AG09309 (cell line): ENCODE measurements at regions not wholly inside any gene's neighbourhood (a gene's known extent, or its start where the extent isn't known, plus 50 kb on each side); places are given as distances from the start of the nearest gene placed in this dataset.
A peak's percentile ranks its signal among the peaks of the same experiment; 100 is the strongest.

Experiments used
- DNase-seq: peaks from one replicate; pipeline ENCODE4 v3.0.0-alpha.2; 2010; ENCODE audit warnings: low read depth
- H3K4me3 ChIP-seq: 2 replicates; pipeline ENCODE4 v1.5.1; 2011; ENCODE audit warnings: mild to moderate bottlenecking, low read depth, low read length, moderate library complexity; ENCODE audit not compliant: control insufficient read depth
- TF ChIP-seq, protein P1 (sequence below): IDR thresholded peaks from 2 replicates; pipeline ENCODE4 v1.5.1; 2011; ENCODE audit warnings: mild to moderate bottlenecking, low read depth, low read length, inconsistent platforms; ENCODE audit not compliant: insufficient read depth, control insufficient read depth; ENCODE audit errors: missing control alignments

DNA sequence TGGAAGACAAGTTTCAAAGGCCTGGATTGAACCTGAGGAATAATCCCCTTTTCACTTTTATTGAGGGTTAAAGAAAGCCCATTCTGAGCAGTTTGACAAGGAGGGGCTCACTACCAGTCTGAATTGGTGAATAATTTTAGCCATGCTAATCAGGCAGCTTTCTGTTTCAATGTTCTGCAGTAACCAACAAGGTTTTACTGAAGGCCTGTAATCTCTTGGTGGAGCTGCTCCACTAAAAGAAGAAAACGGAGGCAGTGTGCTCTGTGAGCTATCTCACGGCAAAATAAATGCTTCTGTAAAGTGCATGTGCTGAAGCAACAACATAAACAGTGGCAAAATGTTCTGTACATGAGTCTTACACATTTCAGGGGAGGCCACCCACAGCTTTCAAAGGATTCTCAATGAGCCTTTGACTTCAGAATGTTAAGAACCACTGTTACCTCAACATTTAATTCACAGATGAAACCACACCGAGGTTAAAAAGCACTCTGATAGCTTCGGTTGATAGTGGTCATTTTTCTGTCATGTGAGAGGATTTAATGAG is 111.2 kb downstream of the LRIG3 start:
- no peak for DNase-seq
- TF ChIP-seq, protein P1, sequence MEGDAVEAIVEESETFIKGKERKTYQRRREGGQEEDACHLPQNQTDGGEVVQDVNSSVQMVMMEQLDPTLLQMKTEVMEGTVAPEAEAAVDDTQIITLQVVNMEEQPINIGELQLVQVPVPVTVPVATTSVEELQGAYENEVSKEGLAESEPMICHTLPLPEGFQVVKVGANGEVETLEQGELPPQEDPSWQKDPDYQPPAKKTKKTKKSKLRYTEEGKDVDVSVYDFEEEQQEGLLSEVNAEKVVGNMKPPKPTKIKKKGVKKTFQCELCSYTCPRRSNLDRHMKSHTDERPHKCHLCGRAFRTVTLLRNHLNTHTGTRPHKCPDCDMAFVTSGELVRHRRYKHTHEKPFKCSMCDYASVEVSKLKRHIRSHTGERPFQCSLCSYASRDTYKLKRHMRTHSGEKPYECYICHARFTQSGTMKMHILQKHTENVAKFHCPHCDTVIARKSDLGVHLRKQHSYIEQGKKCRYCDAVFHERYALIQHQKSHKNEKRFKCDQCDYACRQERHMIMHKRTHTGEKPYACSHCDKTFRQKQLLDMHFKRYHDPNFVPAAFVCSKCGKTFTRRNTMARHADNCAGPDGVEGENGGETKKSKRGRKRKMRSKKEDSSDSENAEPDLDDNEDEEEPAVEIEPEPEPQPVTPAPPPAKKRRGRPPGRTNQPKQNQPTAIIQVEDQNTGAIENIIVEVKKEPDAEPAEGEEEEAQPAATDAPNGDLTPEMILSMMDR, result no peak
- H3K4me3 ChIP-seq, result no peak overlapping the region

DNA sequence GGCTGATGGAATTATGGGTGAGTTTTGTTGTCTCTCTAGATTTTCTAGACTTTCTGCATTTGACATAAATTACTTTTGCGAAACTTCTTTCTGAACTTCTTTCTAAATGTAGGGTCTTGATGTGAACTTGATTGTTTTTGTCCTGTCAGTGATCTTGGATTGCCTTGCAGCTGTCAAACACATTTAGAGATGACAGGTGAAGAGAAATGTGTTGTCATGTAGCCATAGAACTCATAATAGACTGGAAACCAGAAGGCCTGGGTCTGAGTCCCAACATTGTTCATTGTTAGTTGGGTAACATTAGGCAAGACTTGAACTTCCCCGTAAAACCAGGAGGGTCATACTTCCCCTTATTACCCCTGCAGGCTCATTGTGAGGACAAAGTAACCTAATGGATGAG is 109.0 kb downstream of the LRIG3 start:
- H3K4me3 ChIP-seq, result no peak overlapping the region
- DNase-seq, result no peak
- TF ChIP-seq, protein P1, result no peak

DNA sequence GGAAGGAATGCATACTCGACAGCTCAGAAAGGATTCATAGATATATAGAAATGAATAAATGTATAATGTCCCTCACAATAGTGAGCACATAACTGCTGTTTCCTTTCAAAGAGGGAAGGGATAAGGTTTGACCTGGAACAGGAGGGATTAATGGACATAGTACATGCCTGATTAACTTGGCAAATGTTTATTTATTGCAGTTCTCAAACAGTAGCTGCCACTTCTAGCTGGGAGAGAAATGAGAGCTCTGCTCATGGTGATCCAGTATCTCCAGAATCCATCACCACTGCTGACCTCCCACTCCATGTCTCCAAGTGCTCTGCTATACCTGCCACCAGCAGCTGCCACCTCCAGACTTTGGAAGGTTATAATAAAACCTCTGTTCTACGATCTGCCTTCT is 108.1 kb downstream of the LRIG3 start:
- TF ChIP-seq, protein P1, result no peak
- no peak for DNase-seq
- no peak overlapping the region for H3K4me3 ChIP-seq

DNA sequence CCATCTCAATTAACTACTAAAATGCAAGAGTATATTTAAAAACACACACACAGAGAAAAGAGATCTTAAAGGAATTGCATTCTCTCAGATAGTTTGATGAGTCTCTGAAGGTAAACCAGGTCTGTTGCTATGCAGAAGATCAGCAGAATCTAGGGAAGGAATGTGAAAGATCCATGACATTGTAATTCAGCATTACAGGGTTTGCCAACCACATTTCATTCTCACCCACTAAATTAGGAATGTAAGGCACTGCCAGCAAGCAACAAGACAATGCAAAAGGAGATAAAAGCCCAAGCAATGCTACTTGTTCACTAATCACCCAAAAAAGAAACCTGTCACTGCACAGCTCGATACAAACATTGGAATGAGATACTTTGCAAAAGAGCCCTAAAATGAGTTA is 106.3 kb downstream of the LRIG3 start:
- TF ChIP-seq, protein P1, result no peak
- DNase-seq, result peak; percentile 27
- no peak overlapping the region for H3K4me3 ChIP-seq

DNA sequence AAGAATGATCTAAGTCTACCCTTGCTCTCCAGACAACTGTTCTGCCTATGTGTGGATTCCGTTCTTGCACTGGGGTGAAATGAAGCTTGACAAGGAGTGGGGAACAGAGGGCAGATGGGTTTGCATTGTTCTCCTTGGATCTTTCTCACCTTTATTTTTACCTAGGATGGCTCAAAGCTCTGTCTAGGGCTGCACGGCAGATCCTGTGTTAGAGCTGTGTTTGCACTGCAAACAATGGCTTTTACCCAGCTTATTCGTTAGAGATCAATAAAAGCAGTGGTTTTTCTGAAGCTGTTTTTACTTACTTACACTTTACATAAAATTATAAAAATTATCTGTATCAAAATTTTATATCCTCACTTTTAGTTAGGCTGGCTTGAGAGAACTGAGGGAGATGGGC is 105.1 kb downstream of the LRIG3 start:
- TF ChIP-seq, protein P1, result no peak
- H3K4me3 ChIP-seq, result no peak overlapping the region
- DNase-seq, result no peak

DNA sequence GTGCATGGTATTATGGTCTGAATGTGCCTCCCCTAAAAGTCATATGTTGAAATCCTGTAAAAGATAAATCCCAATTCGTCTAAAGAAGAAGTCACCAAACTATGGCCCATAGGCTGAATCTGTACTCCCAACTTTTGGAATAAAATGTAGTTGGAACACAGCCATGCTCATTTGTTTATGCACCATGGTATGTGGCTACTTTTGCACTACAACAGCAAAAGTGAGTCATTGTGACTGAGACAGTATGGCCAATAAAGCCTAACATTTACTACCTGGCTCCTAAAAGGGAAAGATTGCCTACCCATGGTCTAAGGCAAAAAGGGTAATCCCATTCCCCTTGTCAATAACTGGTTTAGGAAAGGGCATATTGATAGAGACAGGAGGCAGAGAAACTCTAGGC is 101.8 kb downstream of the LRIG3 start:
- TF ChIP-seq, protein P1, result no peak
- no peak overlapping the region for H3K4me3 ChIP-seq
- no peak for DNase-seq

DNA sequence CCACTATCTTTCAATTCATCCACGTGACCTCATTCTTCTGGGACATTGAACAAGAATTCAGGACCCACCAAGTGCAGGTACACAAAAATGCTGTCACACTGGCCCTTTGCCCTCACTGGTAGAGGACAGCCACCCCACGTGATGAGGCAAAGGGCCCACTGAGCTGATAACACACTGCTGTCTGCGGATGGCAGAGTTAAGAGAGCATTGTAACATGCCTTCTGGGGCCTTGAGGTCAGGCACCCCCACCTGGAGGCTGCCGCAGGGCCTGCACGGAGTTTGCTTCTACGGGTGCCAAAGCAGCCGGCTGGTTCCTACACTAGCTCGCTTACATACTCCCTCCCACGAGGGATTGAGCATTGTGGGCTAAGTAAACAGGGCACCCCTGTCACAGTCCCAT is 101.0 kb downstream of the LRIG3 start:
- no peak overlapping the region for H3K4me3 ChIP-seq
- TF ChIP-seq, protein P1, result no peak
- no peak for DNase-seq
